ENCODE measurements at regions not wholly inside any gene's neighbourhood (a gene's known extent, or its start where the extent isn't known, plus 50 kb on each side); places are given as distances from the start of the nearest gene placed in this dataset.

GRCh38 chr20:47956268-47956995 lies 171.2 kb upstream of the SULF2 start:
- Histone ChIP-seq H3K4me3 (ENCODE audit: low read depth, low read length) (no peak overlapping the region), H3K36me3 (no peaks in the 10 kb centered on the region), H3K27me3 (ENCODE audit: insufficient read depth, low read depth, severe bottlenecking) (no peaks in the 10 kb centered on the region), H3K27ac (no peak overlapping the region), H3K9me3 (ENCODE audit: severe bottlenecking) (no peaks in the 10 kb centered on the region)
- no peak for TF ChIP-seq CTCF (IDR thresholded peaks at IDR 0.05; ENCODE audit: low read depth, low read length)
- DNase-seq: peak; percentile 62

- H3K36me3 ChIP-seq: no peaks in the 10 kb centered on the region
- no peak overlapping the region for H3K4me3 ChIP-seq (ENCODE audit: low read depth, low read length)
- no peak for TF ChIP-seq CTCF (IDR thresholded peaks at IDR 0.05; ENCODE audit: low read depth, low read length)
- no peaks in the 10 kb centered on the region for H3K27me3 ChIP-seq (ENCODE audit: insufficient read depth, low read depth, severe bottlenecking)
- no peak overlapping the region for H3K27ac ChIP-seq
- H3K9me3 ChIP-seq (ENCODE audit: severe bottlenecking): no peaks in the 10 kb centered on the region
- DNase-seq: no peak
These were observed 168.2 kb upstream of the SULF2 start for GRCh38 chr20:47953471-47953870.

GRCh38 chr20:47952023-47952564 lies 166.8 kb upstream of the SULF2 start:
- no peak overlapping the region for H3K27ac ChIP-seq
- H3K4me3 ChIP-seq (ENCODE audit: low read depth, low read length): no peak overlapping the region
- H3K27me3 ChIP-seq (ENCODE audit: insufficient read depth, low read depth, severe bottlenecking): no peaks in the 10 kb centered on the region
- no peaks in the 10 kb centered on the region for H3K9me3 ChIP-seq (ENCODE audit: severe bottlenecking)
- TF ChIP-seq CTCF (IDR thresholded peaks at IDR 0.05; ENCODE audit: low read depth, low read length): no peak
- no peak for DNase-seq
- no peaks in the 10 kb centered on the region for H3K36me3 ChIP-seq

- Histone ChIP-seq H3K27me3 (ENCODE audit: insufficient read depth, low read depth, severe bottlenecking) (no peaks in the 10 kb centered on the region), H3K36me3 (no peaks in the 10 kb centered on the region), H3K4me3 (ENCODE audit: low read depth, low read length) (no peak overlapping the region), H3K27ac (no peak overlapping the region), H3K9me3 (ENCODE audit: severe bottlenecking) (no peaks in the 10 kb centered on the region)
- DNase-seq: no peak
- no peak for TF ChIP-seq CTCF (IDR thresholded peaks at IDR 0.05; ENCODE audit: low read depth, low read length)
These were observed 166.3 kb upstream of the SULF2 start for GRCh38 chr20:47951521-47951971.

GRCh38 chr20:47950913-47951283 lies 165.6 kb upstream of the SULF2 start:
- H3K9me3 ChIP-seq (ENCODE audit: severe bottlenecking): no peaks in the 10 kb centered on the region
- no peaks in the 10 kb centered on the region for H3K27me3 ChIP-seq (ENCODE audit: insufficient read depth, low read depth, severe bottlenecking)
- no peak overlapping the region for H3K4me3 ChIP-seq (ENCODE audit: low read depth, low read length)
- TF ChIP-seq CTCF (IDR thresholded peaks at IDR 0.05; ENCODE audit: low read depth, low read length): no peak
- no peak for DNase-seq
- H3K36me3 ChIP-seq: no peaks in the 10 kb centered on the region
- no peak overlapping the region for H3K27ac ChIP-seq

Measured in WERI-Rb-1 (cell line).